NCI-H1436 treated with DMSO at 0.1 percent for 48 hours (cell line): ENCODE measurements at regions not wholly inside any gene's neighbourhood (a gene's known extent, or its start where the extent isn't known, plus 50 kb on each side); places are given as distances from the start of the nearest gene placed in this dataset.

ENCODE experiments used
- DNase-seq: peaks from one replicate; lab custom pipeline; 2025; lab: John Stamatoyannopoulos, UW

- DNase-seq: no peak
These were observed 89.1 kb upstream of the ERRFI1 start for GRCh38 chr1:8115031-8115768.

DNA sequence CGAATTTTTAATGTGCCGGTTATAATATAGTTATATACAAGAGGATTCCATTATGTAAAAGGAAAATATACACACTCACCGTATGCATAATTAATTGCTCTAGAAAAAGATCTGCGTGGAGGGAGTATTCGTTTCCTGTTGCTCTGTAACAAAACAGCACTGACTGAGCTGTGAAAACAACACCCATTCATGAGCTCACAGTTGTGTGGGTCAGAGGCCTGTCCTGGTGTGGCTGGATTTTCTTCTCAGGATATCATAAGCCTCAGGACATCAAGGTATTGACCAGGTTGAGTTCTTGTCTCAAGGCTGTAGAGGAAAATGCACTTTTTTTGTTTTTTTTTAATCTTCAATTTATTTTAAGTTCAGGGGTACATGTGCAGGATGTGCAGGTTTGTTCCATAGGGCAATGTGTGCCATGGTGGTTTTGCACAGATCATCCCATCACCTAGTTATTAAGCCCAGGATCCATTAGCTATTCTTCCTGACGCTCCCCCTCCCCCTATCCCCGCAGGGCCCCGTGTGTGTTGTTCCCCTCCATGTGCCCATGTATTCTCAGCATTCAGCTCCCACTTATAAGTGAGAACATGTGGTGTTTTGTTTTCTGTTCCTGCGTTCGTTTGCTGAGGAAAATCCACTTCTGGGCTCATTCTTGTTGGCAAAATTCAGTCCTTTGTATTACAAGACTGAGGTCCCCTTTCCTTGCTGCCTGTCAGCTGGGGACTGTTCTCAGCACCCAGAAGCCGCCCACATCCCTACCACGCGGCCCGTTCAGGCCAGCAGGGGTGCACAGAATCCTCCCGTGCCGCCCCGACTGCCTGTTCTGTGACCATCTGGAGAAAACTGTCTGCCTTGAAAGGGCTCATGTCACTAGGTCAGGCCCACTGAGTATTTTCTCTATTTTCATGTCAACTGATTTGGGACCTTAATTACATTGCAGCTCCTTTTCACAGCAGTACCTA is 87.4 kb upstream of the ERRFI1 start:
- DNase-seq: no peak

GRCh38 chr1:8112611-8113261 is 86.6 kb upstream of the ERRFI1 start:
- DNase-seq: no peak

- no peak for DNase-seq
These were observed 85.5 kb upstream of the ERRFI1 start for GRCh38 chr1:8111560-8111959.

GRCh38 chr1:8109216-8109615 is 83.1 kb upstream of the ERRFI1 start:
- no peak for DNase-seq

- DNase-seq: no peak
These were observed 81.8 kb upstream of the ERRFI1 start for GRCh38 chr1:8107897-8108296.

DNA sequence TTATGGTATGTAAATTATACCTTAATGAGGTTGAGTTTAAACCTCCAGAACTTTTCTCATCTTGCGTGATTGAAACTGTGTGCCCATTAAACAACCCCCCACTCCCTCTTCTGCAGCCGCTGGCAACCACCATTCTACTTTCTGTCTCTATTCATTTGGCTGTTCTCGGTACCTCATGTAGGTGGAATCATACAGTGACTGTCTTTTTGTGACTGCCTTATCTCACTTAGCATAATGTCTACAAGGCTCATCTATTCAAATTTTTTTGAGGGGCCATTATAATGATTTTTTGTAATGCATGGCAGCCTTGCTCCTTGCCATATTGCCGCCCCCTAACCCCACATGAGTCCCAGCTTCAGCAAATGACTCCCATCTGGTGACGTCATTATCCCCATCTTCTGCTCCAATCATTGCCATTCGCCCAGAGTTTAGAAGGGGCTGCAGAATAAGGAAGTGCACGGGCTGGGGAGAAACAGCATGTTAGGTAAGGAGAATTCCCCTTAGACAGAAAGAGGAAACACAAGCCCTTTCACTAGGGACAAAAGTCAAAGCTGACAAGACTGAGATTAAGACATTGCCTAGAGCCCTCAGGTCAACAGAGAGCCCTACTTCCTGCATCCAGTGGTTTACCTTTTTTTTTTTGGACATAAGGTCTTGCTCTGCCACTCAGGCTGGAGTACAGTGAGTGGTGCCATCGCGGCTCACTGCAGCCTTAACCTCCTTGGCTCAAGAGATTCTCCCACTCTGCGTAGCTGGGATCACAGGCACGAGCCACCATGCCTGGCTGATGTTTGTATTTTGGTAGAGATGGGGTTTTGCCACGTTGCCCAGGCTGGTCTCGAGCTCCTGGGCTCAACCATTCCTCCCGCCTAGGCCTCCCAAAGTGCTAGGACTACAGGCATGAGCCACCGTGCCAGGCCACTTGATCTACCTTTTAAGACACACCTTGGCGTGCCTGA is 78.4 kb upstream of the ERRFI1 start:
- no peak for DNase-seq

DNA sequence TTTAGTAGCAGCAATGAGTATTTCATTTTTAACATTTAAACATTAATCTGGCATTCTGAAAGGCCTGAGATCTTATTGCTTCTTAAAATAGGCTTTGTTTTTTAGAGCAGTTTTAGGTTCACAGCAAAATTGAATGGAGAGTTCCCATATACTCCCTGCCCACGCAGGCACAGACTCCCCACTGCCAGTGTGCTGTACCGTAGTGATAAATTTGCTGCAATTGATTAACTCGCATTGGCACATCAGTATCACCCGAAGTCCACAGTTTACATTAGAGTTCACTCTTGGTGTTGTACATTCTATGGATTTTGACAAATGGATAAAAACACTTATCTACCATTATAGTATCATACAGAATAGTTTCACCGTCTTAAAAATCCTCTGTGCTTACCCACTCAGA is 71.8 kb upstream of the ERRFI1 start:
- DNase-seq: no peak

DNA sequence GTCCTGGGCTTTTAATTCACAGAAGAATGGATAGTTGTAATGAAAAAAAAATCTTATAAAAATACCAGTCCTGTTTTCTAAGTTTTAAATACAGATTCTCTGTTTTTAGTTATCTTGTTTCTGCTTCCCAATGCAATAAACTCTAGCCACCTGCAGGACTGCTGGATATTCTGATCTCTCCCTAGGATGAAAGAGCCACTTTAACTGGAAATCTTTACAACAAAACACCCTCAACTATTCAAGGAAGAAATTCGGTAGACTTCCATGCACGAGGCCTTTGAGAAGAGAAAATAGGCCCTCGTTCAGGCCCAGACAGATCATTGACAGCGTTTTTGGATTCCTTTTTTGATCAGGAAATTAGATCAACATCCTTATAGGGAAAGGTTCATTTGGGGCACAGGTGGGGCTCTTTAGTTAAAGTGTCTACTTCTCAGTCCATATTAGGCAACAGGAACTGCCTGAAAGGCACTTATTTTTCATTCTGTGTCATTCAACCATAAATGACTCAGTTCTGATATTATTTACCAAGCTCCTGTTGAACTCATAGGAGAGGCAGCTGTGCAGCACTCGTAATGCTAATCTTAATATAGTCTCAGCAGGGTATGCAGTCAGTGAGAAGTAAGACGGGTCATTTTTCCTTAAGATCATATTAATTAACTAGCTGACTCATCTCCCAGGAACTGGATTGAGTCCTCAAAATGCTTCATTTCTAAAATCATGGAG is 71.1 kb upstream of the ERRFI1 start:
- DNase-seq: peak; percentile 85

DNA sequence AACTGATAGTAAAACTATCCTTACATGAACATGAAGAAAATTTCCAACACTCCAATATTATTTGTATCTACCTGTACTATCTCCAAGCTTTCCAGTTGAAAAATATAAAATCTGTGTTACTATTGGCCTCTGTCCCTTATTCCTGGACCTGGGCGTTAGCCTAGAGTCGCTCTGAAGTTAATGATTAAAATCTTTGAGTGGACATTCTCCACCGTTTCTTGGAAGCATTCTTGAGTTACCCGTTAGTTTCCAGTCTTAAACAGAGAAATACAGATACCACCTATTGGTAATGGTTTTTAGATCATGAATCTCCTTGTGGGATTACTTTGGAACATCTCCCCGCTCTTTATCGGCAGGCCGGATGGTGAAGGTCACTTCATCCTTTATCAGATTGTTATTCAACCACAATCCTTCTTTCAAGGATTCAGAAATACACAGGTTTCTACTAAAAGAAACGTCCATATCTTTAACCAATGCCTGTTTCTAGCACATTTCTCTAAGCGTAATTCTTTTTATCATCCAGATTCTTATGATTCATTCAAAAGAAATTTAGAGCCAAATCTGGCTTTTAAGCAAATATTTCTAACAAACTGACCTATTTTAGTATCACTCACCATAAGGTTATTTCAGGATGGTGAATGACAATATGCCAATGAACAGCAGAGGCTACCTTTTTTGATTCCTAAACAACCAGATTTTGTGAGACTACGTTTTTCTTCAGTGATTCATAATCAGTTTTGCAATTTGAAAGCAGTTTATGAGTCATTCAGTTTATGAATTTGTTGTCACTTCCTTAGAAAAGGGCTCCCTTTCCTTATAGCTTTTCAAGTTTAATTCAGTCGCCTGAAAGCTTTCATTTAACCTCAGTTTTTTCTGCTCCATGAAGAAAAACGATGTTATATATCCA is 70.2 kb upstream of the ERRFI1 start:
- DNase-seq: no peak

DNA sequence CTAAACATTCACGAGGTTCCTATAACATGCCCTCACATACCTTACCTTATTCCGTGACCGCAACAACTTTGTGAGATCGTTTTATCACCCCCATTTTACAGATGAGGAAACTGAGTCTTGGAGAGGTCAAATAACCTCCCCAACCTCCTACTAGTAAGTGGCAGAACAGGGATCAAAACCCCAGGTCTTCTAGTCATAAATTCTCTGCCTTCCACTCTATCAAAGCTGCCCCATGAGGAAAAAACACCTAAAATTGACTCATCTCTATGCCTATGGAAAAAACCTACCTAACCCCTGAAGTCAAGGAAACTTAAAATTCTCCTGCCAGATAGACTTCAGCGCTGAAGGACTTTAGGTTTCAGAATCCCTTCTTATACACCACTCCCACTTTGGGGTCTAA is 69.5 kb upstream of the ERRFI1 start:
- no peak for DNase-seq

- DNase-seq: no peak
These were observed 68.6 kb upstream of the ERRFI1 start for GRCh38 chr1:8094481-8095241.

- no peak for DNase-seq
These were observed 67.3 kb upstream of the ERRFI1 start for GRCh38 chr1:8093221-8093980.

DNA sequence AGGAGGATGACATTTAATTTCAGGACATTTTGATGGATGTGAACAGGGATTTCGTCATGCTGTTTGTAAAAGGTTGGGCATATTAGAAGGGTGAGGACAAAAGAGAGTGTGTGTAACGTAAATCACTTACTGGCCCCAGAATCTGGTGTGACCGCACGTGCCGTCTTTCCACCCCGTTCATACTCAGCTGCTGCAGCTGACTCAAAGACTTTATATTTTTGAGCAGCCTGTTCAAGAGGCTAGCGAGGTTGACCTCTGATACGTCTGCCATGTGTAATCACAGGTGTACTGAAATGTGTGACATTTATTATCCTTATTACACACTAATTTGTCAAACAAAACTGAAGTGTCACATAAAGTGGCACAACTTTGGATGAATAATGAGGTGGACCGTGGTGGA is 66.5 kb upstream of the ERRFI1 start:
- DNase-seq: no peak

DNA sequence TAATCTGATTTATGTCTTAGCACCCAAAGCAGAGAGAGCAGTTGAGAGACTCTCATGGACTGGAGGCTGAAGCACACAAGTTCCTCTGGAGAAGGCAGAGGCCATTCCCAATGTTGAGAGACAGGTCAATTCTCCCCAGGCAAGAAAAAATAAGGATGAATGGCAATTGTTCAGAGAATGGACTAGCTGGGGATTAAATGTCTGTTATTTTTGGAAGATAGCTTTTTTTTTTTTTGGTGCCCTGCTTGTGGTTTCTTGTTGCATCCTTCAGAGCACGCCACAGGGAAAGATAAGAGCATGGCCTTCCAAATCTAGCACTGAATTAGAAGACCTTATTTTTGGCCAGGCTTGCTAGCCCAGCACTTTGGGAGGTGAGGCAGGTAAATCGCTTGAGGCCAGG is 65.6 kb upstream of the ERRFI1 start:
- no peak for DNase-seq

DNA sequence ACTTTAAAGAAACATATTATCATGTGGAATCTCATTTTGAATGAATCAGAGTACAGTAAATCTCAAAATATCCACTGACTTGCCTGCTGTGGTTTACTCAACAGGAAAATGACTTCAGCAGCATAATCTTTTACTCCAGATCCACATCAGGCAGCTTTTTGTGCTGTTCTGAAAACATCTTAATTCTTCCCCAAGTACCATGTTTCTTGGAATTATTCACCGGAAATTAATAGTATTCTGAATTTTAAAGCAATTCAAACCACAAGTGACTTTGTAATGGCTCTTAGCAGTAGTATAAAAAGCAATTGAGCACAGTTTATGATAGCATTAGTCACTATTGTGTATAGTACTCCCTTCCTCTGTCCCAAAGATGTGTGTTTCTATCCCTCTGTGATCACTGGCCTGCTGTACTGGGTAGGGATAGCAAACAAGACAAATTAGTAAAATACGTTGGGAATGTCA is 64.2 kb upstream of the ERRFI1 start:
- no peak for DNase-seq

GRCh38 chr1:8089535-8090228 is 63.6 kb upstream of the ERRFI1 start:
- no peak for DNase-seq

- no peak for DNase-seq
These were observed 59.9 kb upstream of the ERRFI1 start for GRCh38 chr1:8086055-8086454.
